Thoracic aorta (tissue), 2 donors: ENCODE measurements at regions not wholly inside any gene's neighbourhood (a gene's known extent, or its start where the extent isn't known, plus 50 kb on each side); places are given as distances from the start of the nearest gene placed in this dataset.

Experiments
- ATAC-seq: fragments of 150-250 bp; one replicate; pipeline ENCODE4 v1.8.0; 2017; ENCODE audit warnings: low read depth; ENCODE audit not compliant: insufficient number of reproducible peaks, low FRiP score
- DNase-seq: peaks from one replicate; pipeline ENCODE4 v3.0.0-alpha.2; 2020; ENCODE audit warnings: low spot score
- H3K27ac ChIP-seq, 2 donors: fragments of 200-600 bp; sonication (generic); 1 replicate in 1 of 2; 2 replicates in 1 of 2; pipeline ENCODE4 v1.5.1; 2016; ENCODE audit warnings: mild to moderate bottlenecking in 2 of 2, moderate library complexity in 2 of 2
- H3K27me3 ChIP-seq: fragments of 200-600 bp; sonication (generic); replicated peaks from 2 replicates; pipeline ENCODE4 v1.6.0; 2016; ENCODE audit warnings: mild to moderate bottlenecking; ENCODE audit not compliant: insufficient read depth
- H3K36me3 ChIP-seq: fragments of 200-600 bp; sonication (generic); one replicate; pipeline ENCODE4 v1.5.1; 2016
- H3K4me1 ChIP-seq, 2 donors: fragments of 200-600 bp; sonication (generic); 1 replicate in 1 of 2; 2 replicates in 1 of 2; pipeline versions ENCODE4 v1.5.1 to v1.6.0; 2016; ENCODE audit warnings: low read depth in 2 of 2, mild to moderate bottlenecking in 1 of 2; ENCODE audit not compliant: control insufficient read depth in 1 of 2
- H3K4me3 ChIP-seq: fragments of 200-600 bp; sonication (generic); 2 replicates; pipeline ENCODE4 v1.5.1; 2016; ENCODE audit warnings: mild to moderate bottlenecking
- H3K9me3 ChIP-seq: fragments of 200-600 bp; sonication (generic); 2 replicates; pipeline ENCODE4 v1.5.1; 2016
- CTCF ChIP-seq: fragments of 200-600 bp; sonication (generic); IDR thresholded peaks from one replicate; pipeline ENCODE4 v1.5.1; 2019; ENCODE audit warnings: antibody characterized with exemption

- Histone ChIP-seq H3K9me3 (no peaks in the 10 kb centered on the region), H3K4me1 (no peaks in the 10 kb centered on the region), H3K4me3 (no peak overlapping the region), H3K27me3 (no peaks in the 10 kb centered on the region), H3K36me3 (no peaks in the 10 kb centered on the region), H3K27ac (no peak overlapping the region)
- DNase-seq (no peak), ATAC-seq (no peak)
- TF ChIP-seq CTCF: no peak
Observed at GRCh38 chr3:74814181-74814580, 199.7 kb upstream of the CNTN3 start.

GRCh38 chr3:74812756-74813155 is 198.3 kb upstream of the CNTN3 start:
- Histone ChIP-seq H3K27me3 (no peaks in the 10 kb centered on the region), H3K4me3 (no peak overlapping the region), H3K4me1 (no peaks in the 10 kb centered on the region), H3K36me3 (no peaks in the 10 kb centered on the region), H3K9me3 (no peaks in the 10 kb centered on the region), H3K27ac (no peak overlapping the region)
- ATAC-seq: no peak
- TF ChIP-seq CTCF: no peak
- DNase-seq: no peak

- Histone ChIP-seq H3K4me3 (no peak overlapping the region), H3K27me3 (no peaks in the 10 kb centered on the region), H3K36me3 (no peaks in the 10 kb centered on the region), H3K9me3 (no peaks in the 10 kb centered on the region), H3K27ac (no peak overlapping the region), H3K4me1 (no peaks in the 10 kb centered on the region)
- ATAC-seq (no peak), DNase-seq (no peak)
- TF ChIP-seq CTCF: no peak
Observed at GRCh38 chr3:74808506-74809275, 194.2 kb upstream of the CNTN3 start.

- no peak overlapping the region for H3K4me3 ChIP-seq
- H3K9me3 ChIP-seq: no peaks in the 10 kb centered on the region
- no peaks in the 10 kb centered on the region for H3K4me1 ChIP-seq
- ATAC-seq: no peak
- no peaks in the 10 kb centered on the region for H3K27me3 ChIP-seq
- DNase-seq: no peak
- TF ChIP-seq CTCF: no peak
- no peak overlapping the region for H3K27ac ChIP-seq
- no peaks in the 10 kb centered on the region for H3K36me3 ChIP-seq
Observed at GRCh38 chr3:74801924-74802323, 187.5 kb upstream of the CNTN3 start.

- ATAC-seq (no peak), DNase-seq (no peak)
- TF ChIP-seq CTCF: no peak
- no peak overlapping the region for H3K4me3 ChIP-seq
- no peaks in the 10 kb centered on the region for H3K36me3 ChIP-seq
- no peaks in the 10 kb centered on the region for H3K27me3 ChIP-seq
- H3K9me3 ChIP-seq: peaks cover under 1% of the 10 kb centered on the region
- no peak overlapping the region for H3K27ac ChIP-seq
- H3K4me1 ChIP-seq: no peaks in the 10 kb centered on the region
Observed at GRCh38 chr3:74789111-74789510, 174.7 kb upstream of the CNTN3 start.
